H1 (cell line): ENCODE measurements at regions not wholly inside any gene's neighbourhood (a gene's known extent, or its start where the extent isn't known, plus 50 kb on each side); places are given as distances from the start of the nearest gene placed in this dataset.

Experiments
- CTCF ChIA-PET: fragments of 300-600 bp; sonication (Branson Sonifier 250); formaldehyde crosslinking; loops from one replicate; lab custom pipeline; 2021; ENCODE audit not compliant: partially characterized antibody; lab: Charles Lee
- POLR2A ChIA-PET: fragments of 300-600 bp; sonication (Branson Sonifier 250); formaldehyde crosslinking; loops from one replicate; lab custom pipeline; 2021; ENCODE audit warnings: inconsistent platforms; ENCODE audit not compliant: partially characterized antibody; lab: Charles Lee
- DNase-seq, 2 experiments: peaks; one replicate each; pipeline versions ENCODE4 v3.0.0 to v3.0.0-alpha.2; 2010 to 2022; ENCODE audit warnings: low spot score in 2 of 2, low read depth in 1 of 2, mixed read lengths in 1 of 2
- FAIRE-seq: peaks from 2 replicates; lab custom pipeline; 2011; peaks lifted over from hg19 to GRCh38; lab: Jason Lieb, UNC
- H2AFZ ChIP-seq: 2 replicates; pipeline ENCODE4 v1.8.1; 2012; ENCODE audit warnings: low read length, inconsistent platforms
- H2AK5ac ChIP-seq: 2 replicates; pipeline ENCODE4 v1.6.1; 2013; ENCODE audit warnings: low read depth, low read length
- H2BK120ac ChIP-seq: replicated peaks from 2 replicates; pipeline ENCODE3; 2013; ENCODE audit warnings: low read depth, low read length, inconsistent platforms
- H2BK12ac ChIP-seq: 2 replicates; pipeline ENCODE4 v1.6.1; 2013; ENCODE audit warnings: low read depth, low read length
- H2BK15ac ChIP-seq: 2 replicates; pipeline ENCODE4 v1.6.1; 2013; ENCODE audit warnings: low read length
- H2BK20ac ChIP-seq: 2 replicates; pipeline ENCODE4 v1.6.1; 2013; ENCODE audit warnings: low read length
- H2BK5ac ChIP-seq: 2 replicates; pipeline ENCODE4 v1.6.1; 2013; ENCODE audit warnings: low read depth, low read length
- H3K14ac ChIP-seq: 2 replicates; pipeline ENCODE4 v1.6.1; 2013; ENCODE audit warnings: inconsistent platforms; ENCODE audit not compliant: insufficient read length
- H3K18ac ChIP-seq: 2 replicates; pipeline ENCODE4 v1.6.1; 2013; ENCODE audit warnings: low read length; ENCODE audit errors: extremely low read depth
- H3K23ac ChIP-seq: 2 replicates; pipeline ENCODE4 v1.6.1; 2013; ENCODE audit warnings: inconsistent platforms; ENCODE audit not compliant: insufficient read length
- H3K23me2 ChIP-seq: 2 replicates; pipeline ENCODE4 v1.6.1; 2013; ENCODE audit warnings: low read depth, low read length
- H3K27ac ChIP-seq: 2 replicates; pipeline ENCODE4 v1.6.1; 2011; ENCODE audit warnings: low read depth, low read length, inconsistent platforms
- H3K27me3 ChIP-seq, 4 experiments: replicated peaks in 1 of 4; 1 replicate in 1 of 4; 2 replicates in 3 of 4; pipeline versions ENCODE4 v1.6.1 to v1.8.1; 2011 to 2013; ENCODE audit warnings: low read length in 3 of 4, mild to moderate bottlenecking in 3 of 4, inconsistent platforms in 2 of 4, mixed read lengths in 2 of 4, moderate library complexity in 1 of 4; ENCODE audit not compliant: control insufficient read depth in 3 of 4, insufficient read depth in 3 of 4; ENCODE audit errors: extremely low read depth in 1 of 4
- H3K36me3 ChIP-seq, 4 experiments: 2 replicates each; pipeline versions ENCODE4 v1.6.1 to v1.8.1; 2011 to 2013; ENCODE audit warnings: mild to moderate bottlenecking in 4 of 4, low read length in 3 of 4, moderate library complexity in 2 of 4, control low read depth in 1 of 4, inconsistent platforms in 1 of 4; ENCODE audit not compliant: insufficient read depth in 4 of 4, control insufficient read depth in 2 of 4
- H3K4ac ChIP-seq: replicated peaks from 2 replicates; pipeline ENCODE3; 2013; ENCODE audit warnings: low read length, low read depth, mixed read lengths, inconsistent platforms; ENCODE audit not compliant: insufficient read length
- H3K4me1 ChIP-seq, 4 experiments: replicated peaks in 1 of 4; 1 replicate in 1 of 4; 2 replicates in 3 of 4; pipeline versions ENCODE4 v1.6.1 to v1.8.1; 2011 to 2013; ENCODE audit warnings: low read length in 3 of 4, inconsistent platforms in 2 of 4, mixed read lengths in 1 of 4; ENCODE audit not compliant: insufficient read depth in 4 of 4, control insufficient read depth in 3 of 4
- H3K4me2 ChIP-seq, 2 experiments: 2 replicates each; pipeline versions ENCODE4 v1.6.1 to v1.8.1; 2011 to 2013; ENCODE audit warnings: low read depth in 2 of 2, low read length in 2 of 2, control low read depth in 1 of 2, inconsistent platforms in 1 of 2, mild to moderate bottlenecking in 1 of 2; ENCODE audit not compliant: insufficient read depth in 1 of 2
- H3K4me3 ChIP-seq, 4 experiments: fragments of 200-600, 300-600 bp in 1 of 4; sonication (generic), shearing (Covaris generic), sonication (Bioruptor Twin) in 1 of 4; 2 replicates each; pipeline versions ENCODE4 v1.5.1 to v1.8.1; 2011 to 2016; ENCODE audit warnings: low read length in 4 of 4, low read depth in 3 of 4, control low read depth in 2 of 4, inconsistent platforms in 2 of 4, mild to moderate bottlenecking in 2 of 4, mixed read lengths in 1 of 4, moderate library complexity in 1 of 4; ENCODE audit not compliant: insufficient read depth in 2 of 4; ENCODE audit errors: extremely low read depth in 1 of 4
- H3K56ac ChIP-seq: replicated peaks from 2 replicates; pipeline ENCODE3; 2013; ENCODE audit warnings: low read depth, mild to moderate bottlenecking, mixed read lengths, low read length, inconsistent platforms; ENCODE audit not compliant: insufficient read length
- H3K79me1 ChIP-seq: 2 replicates; pipeline ENCODE4 v1.6.1; 2013; ENCODE audit warnings: low read depth, low read length, control low read depth
- H3K79me2 ChIP-seq, 2 experiments: 2 replicates each; pipeline versions ENCODE4 v1.6.1 to v1.8.1; 2012 to 2013; ENCODE audit warnings: low read length in 2 of 2, mild to moderate bottlenecking in 2 of 2, inconsistent platforms in 1 of 2; ENCODE audit not compliant: insufficient read depth in 2 of 2, control insufficient read depth in 1 of 2
- H3K9ac ChIP-seq, 4 experiments: replicated peaks in 1 of 4; 1 replicate in 1 of 4; 2 replicates in 3 of 4; pipeline versions ENCODE4 v1.6.1 to v1.8.1; 2011 to 2013; ENCODE audit warnings: low read depth in 3 of 4, low read length in 3 of 4, control low read depth in 2 of 4, mild to moderate bottlenecking in 2 of 4, moderate library complexity in 2 of 4, inconsistent platforms in 1 of 4; ENCODE audit errors: extremely low read depth in 1 of 4
- H3K9me3 ChIP-seq, 2 experiments: 2 replicates each; pipeline versions ENCODE4 v1.6.1 to v1.8.1; 2012 to 2013; ENCODE audit warnings: mild to moderate bottlenecking in 2 of 2, moderate library complexity in 2 of 2, control low read depth in 1 of 2, inconsistent platforms in 1 of 2, low read depth in 1 of 2, low read length in 1 of 2, mixed read lengths in 1 of 2; ENCODE audit not compliant: insufficient read depth in 2 of 2
- H4K20me1 ChIP-seq, 2 experiments: replicated peaks in 1 of 2; 2 replicates each; pipeline versions ENCODE3 to v1.8.1; 2011 to 2013; ENCODE audit warnings: inconsistent platforms in 2 of 2, low read length in 2 of 2, mild to moderate bottlenecking in 1 of 2; ENCODE audit not compliant: insufficient read depth in 2 of 2, control insufficient read depth in 1 of 2
- H4K5ac ChIP-seq: 2 replicates; pipeline ENCODE4 v1.6.1; 2013; ENCODE audit warnings: low read length, low read depth, mixed read lengths, inconsistent platforms; ENCODE audit not compliant: insufficient read length
- H4K8ac ChIP-seq: 2 replicates; pipeline ENCODE4 v1.8.0; 2013; ENCODE audit warnings: mild to moderate bottlenecking, moderate library complexity, low read length, inconsistent platforms; ENCODE audit not compliant: insufficient read depth; ENCODE audit errors: extremely low read depth
- H4K91ac ChIP-seq: replicated peaks from 2 replicates; pipeline ENCODE3; 2013; ENCODE audit warnings: low read length, mixed read lengths, inconsistent platforms; ENCODE audit not compliant: insufficient read length
- CBX5 ChIP-seq: fragments of 300-800, 300-1000 bp; sonication (generic); IDR thresholded peaks from 2 replicates; pipeline ENCODE4 v1.7.1; 2016; ENCODE audit warnings: antibody characterized with exemption, low read length, low read depth
- CEBPB ChIP-seq: IDR thresholded peaks from 2 replicates; pipeline ENCODE4 v1.6.1; 2012; ENCODE audit warnings: low read depth, low read length
- RFX5 ChIP-seq: IDR thresholded peaks from 2 replicates; pipeline ENCODE4 v1.6.1; 2011; ENCODE audit warnings: low read depth, low read length, improper control_type of control experiment, borderline replicate concordance
- SP1 ChIP-seq: IDR thresholded peaks from 2 replicates; pipeline ENCODE4 v1.6.1; 2011; ENCODE audit warnings: low read depth, low read length
- WGBS, 2 experiments: shearing (Covaris generic) in 1 of 2; methylation state at CpG; one replicate each; pipeline versions ENCODE4 v1.1.6 to v1.1.7; 2013 to 2015; ENCODE audit warnings: low lambda C conversion rate in 2 of 2, mixed read lengths in 2 of 2, inconsistent platforms in 1 of 2, low coverage in 1 of 2, missing lambda C conversion rate in 1 of 2; ENCODE audit not compliant: insufficient replicate concordance in 2 of 2, insufficient coverage in 1 of 2, insufficient read length in 1 of 2; ENCODE audit errors: extremely low coverage in 1 of 2, missing lambda C conversion rate in 1 of 2; 5-methylcytosine and 5-hydroxymethylcytosine counted together

DNA sequence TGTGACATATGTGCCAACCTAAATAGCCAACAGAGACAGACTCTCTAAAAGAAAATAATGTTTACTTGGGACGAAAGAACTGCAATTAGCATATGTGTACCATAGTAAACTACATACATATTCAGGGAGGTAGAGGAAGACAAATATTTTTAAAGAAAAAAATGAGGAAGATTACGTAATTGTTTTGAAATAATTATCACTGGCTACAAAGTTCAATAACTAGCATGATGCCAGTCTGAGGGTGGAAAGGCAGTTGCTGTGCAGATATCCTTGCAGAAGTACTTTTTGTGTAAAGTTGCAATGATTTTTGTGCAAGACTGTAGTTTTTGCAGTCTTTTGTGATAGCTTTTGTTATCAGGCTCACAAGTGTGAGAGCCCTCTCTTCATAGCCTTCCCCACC lies 103.3 kb upstream of the ANO5 start:
- H3K23ac ChIP-seq = no peak overlapping the region
- 82% methylated on average over 2 of the region's 2 CpGs; no CpG with 5 or more reads in 1 of the 2 experiments for whole genome bisulfite sequencing, 2 experiments
- FAIRE-seq = no peak
- H3K56ac ChIP-seq = no peak overlapping the region
- H3K4ac ChIP-seq = no peak overlapping the region
- no peak overlapping the region for H2AK5ac ChIP-seq
- no peak for DNase-seq
- no peak overlapping the region for H4K8ac ChIP-seq
- H3K27ac ChIP-seq = no peak overlapping the region
- POLR2A ChIA-PET = no interaction called here
- no peak overlapping the region for H2BK12ac ChIP-seq
- CTCF ChIA-PET = no interaction called here
- no peak overlapping the region for H3K18ac ChIP-seq
- no peak overlapping the region for H4K91ac ChIP-seq
- H3K23me2 ChIP-seq = no peaks in the 10 kb centered on the region
- H3K4me2 ChIP-seq = no peak overlapping the region
- no peak overlapping the region for H2BK120ac ChIP-seq
- H3K4me1 ChIP-seq = peaks cover 0 to 3% (median 0%) of the 10 kb centered on the region in 4 experiments; a peak in 1 of 7 replicates
- H2BK20ac ChIP-seq = no peak overlapping the region
- H3K9me3 ChIP-seq = no peaks in the 10 kb centered on the region
- H3K36me3 ChIP-seq = no peaks in the 10 kb centered on the region
- no peak overlapping the region for H2BK15ac ChIP-seq
- no peak overlapping the region for H4K5ac ChIP-seq
- no peak overlapping the region for H3K9ac ChIP-seq
- no peak overlapping the region for H3K4me3 ChIP-seq
- H3K79me2 ChIP-seq = no peaks in the 10 kb centered on the region
- H4K20me1 ChIP-seq = peaks cover 0 to 2% of the 10 kb centered on the region in 2 experiments
- H3K79me1 ChIP-seq = no peaks in the 10 kb centered on the region
- no peaks in the 10 kb centered on the region for H3K27me3 ChIP-seq
- no peak overlapping the region for H2AFZ ChIP-seq
- no peak overlapping the region for H3K14ac ChIP-seq
- no peak overlapping the region for H2BK5ac ChIP-seq
- no peak for TF ChIP-seq RFX5
- TF ChIP-seq SP1 = no peak
- no peak for TF ChIP-seq CEBPB
- TF ChIP-seq CBX5 = no peak
